ENCODE measurements at regions not wholly inside any gene's neighbourhood (a gene's known extent, or its start where the extent isn't known, plus 50 kb on each side); places are given as distances from the start of the nearest gene placed in this dataset.

DNA sequence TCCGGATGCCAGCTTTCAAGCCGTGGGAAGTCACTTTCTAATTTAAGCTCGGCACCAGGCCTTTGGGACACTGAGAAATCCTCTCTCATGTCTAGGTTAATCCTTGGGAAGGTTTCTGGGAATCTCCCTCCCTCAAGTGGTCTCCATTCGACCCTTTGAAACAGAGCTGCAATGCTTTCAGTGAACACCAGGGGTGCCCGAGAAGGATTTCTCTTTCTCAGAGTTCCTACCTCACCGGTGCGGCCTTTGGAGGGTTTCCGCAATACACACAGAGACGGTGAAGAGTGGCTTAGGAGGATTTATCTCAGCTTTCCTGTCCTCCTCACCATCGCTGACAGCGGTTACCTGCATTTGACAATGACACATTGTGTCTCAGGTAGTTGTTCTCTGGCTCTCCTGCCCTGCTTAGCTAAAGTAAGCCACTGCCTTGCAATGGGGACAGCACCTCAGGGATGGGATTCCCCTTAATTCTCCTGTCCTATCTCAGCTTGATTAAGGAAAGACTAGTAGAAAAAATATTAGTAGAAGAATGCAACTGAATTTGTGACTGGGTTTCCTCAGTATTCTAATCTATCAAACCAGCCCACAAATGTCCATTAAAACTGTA is 180.6 kb downstream of the GABRG2 start:
- TF ChIP-seq, protein P1, sequence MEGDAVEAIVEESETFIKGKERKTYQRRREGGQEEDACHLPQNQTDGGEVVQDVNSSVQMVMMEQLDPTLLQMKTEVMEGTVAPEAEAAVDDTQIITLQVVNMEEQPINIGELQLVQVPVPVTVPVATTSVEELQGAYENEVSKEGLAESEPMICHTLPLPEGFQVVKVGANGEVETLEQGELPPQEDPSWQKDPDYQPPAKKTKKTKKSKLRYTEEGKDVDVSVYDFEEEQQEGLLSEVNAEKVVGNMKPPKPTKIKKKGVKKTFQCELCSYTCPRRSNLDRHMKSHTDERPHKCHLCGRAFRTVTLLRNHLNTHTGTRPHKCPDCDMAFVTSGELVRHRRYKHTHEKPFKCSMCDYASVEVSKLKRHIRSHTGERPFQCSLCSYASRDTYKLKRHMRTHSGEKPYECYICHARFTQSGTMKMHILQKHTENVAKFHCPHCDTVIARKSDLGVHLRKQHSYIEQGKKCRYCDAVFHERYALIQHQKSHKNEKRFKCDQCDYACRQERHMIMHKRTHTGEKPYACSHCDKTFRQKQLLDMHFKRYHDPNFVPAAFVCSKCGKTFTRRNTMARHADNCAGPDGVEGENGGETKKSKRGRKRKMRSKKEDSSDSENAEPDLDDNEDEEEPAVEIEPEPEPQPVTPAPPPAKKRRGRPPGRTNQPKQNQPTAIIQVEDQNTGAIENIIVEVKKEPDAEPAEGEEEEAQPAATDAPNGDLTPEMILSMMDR (IDR thresholded peaks at IDR 0.05; ENCODE audit: borderline replicate concordance, extremely low read depth, low read length, poor library complexity, severe bottlenecking): peak; percentile 48
- no peak for TF ChIP-seq EZH2 (IDR thresholded peaks at IDR 0.05; ENCODE audit: borderline replicate concordance, low read depth, low read length, severe bottlenecking)

Data from DND-41 (cell line).